ENCODE measurements at regions not wholly inside any gene's neighbourhood (a gene's known extent, or its start where the extent isn't known, plus 50 kb on each side); places are given as distances from the start of the nearest gene placed in this dataset.

DNA sequence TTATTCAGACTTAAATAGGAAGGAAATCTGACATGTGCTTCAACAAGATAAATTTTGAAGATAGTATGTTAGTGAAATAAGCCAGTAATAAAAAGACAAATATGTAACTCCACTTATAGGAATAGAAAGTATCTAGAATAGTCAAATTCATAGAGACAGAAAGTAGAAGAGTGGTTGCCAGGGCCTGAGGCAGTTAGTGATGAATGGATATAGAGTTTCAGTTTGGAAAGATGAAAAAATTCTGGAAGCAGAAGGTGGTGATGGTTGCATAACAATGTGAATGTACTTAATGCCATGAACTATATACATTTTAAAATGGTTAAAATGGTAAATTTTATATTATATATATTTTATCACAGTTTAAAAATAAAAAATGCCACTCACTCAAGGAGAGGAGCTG, 54.3 kb downstream of the HAND2 start:
- TF ChIP-seq, protein P1, sequence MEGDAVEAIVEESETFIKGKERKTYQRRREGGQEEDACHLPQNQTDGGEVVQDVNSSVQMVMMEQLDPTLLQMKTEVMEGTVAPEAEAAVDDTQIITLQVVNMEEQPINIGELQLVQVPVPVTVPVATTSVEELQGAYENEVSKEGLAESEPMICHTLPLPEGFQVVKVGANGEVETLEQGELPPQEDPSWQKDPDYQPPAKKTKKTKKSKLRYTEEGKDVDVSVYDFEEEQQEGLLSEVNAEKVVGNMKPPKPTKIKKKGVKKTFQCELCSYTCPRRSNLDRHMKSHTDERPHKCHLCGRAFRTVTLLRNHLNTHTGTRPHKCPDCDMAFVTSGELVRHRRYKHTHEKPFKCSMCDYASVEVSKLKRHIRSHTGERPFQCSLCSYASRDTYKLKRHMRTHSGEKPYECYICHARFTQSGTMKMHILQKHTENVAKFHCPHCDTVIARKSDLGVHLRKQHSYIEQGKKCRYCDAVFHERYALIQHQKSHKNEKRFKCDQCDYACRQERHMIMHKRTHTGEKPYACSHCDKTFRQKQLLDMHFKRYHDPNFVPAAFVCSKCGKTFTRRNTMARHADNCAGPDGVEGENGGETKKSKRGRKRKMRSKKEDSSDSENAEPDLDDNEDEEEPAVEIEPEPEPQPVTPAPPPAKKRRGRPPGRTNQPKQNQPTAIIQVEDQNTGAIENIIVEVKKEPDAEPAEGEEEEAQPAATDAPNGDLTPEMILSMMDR (conservative IDR thresholded peaks at IDR 0.05; ENCODE audit: low read length), result no peak
- no peak overlapping the region for H3K4me3 ChIP-seq (ENCODE audit: low read length)
- DNase-seq (ENCODE audit: low read depth), result no peak

DNA sequence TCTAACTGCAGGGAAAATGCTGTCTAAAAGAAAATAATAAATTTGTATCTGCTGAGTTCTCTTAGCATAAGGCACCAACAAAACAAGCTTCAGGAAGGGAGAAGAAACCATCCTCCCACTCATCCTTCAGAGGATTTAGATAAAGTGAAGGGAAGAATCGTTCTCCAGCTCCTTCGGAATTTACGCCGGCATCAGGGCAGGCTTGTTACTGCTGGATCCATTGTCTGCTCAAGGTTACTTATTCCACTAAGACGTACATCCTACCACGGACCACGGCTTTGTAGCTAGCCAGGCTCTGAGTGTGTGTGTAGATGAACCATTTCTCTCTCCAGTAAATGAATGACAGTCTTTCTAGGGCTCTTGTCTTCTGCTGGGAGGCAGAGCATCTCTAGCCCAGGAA, 60.4 kb downstream of the HAND2 start:
- H3K4me3 ChIP-seq (ENCODE audit: low read length), result no peak overlapping the region
- TF ChIP-seq, protein P1 (conservative IDR thresholded peaks at IDR 0.05; ENCODE audit: low read length), result no peak
- no peak for DNase-seq (ENCODE audit: low read depth)

DNA sequence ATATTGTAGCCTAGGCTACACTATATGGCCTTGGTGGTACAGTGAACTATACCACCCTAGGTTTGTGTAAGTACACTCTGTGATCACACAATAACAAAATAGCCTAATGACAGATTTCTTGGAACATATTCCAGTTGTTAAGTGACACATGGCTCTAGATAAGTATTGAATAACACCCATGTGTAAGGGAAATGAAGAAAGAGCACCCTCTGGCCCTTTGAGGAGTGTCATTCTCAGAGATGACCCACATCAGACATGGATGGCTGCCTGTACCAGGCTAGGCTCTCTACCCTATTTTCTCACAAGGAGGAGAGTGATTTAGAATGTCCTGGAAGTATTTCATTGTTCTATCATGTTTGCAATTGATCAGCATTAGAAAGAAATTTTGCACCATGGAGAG, 61.7 kb downstream of the HAND2 start:
- TF ChIP-seq, protein P1 (conservative IDR thresholded peaks at IDR 0.05; ENCODE audit: low read length), result no peak
- no peak overlapping the region for H3K4me3 ChIP-seq (ENCODE audit: low read length)

DNA sequence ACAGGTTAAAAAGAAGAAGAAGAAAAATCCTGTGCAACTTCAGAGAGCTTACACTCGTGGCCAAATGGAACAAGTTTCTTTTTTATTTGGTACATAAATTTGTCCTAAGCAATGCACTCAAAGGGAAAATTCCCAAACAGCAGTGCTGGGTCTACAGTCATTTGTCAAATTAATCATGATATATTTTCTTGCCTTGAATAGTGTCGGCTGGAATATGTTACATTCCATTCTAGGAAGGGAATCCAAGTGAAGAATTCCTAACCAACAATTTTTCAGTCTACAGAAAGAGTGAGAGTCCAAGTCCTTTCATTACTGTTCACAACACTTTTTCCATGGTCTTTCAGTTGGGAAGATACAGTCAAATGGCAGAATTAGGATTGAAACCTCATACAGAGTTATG, 63.9 kb downstream of the HAND2 start:
- peak; percentile 60 for DNase-seq (ENCODE audit: low read depth)
- H3K4me3 ChIP-seq (ENCODE audit: low read length), result no peak overlapping the region
- TF ChIP-seq, protein P1 (conservative IDR thresholded peaks at IDR 0.05; ENCODE audit: low read length), result no peak

More for the DNA sequence above, 61.7 kb downstream of the HAND2 start:
- no peak for DNase-seq (ENCODE audit: low read depth)

DNA sequence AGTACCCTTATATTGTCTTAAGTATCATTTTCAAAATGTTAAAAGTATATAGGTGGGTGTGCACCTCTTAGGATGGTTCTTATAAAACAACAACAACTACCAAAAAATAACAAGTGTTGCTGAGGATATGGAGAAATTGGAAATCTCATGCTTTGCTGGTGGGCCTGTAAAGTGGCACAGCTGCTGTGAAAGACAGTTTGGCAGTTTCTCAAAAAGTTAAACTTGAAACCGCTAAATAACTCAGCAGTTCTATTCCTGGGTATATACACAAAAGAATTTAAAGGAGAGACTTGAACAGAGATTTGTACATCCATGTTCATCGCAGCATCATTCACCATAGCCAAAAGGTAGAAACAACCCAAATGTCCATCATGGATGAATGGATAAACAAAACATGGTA, 65.5 kb downstream of the HAND2 start:
- no peak overlapping the region for H3K4me3 ChIP-seq (ENCODE audit: low read length)
- TF ChIP-seq, protein P1 (conservative IDR thresholded peaks at IDR 0.05; ENCODE audit: low read length), result no peak
- no peak for DNase-seq (ENCODE audit: low read depth)

DNA sequence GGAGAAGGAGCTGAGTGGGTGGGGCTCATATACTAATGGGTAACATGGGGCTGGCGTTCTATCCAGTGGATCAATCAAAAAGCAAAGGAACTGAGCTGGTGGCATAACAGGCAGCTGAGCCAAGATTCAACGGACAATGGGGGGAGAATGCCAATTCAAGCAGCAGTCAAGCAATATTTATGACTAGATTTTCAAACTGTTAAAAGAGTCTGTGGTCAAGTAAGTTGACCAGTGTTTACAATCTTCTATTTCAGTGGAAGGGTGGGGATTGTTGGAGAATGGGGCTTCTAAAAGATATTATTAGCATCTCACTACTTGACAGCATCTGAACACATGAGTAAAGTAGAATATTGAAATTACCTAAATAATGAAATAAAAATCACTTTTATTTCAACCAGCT, 64.9 kb upstream of the SCRG1 start:
- no peak for DNase-seq (ENCODE audit: low read depth)
- TF ChIP-seq, protein P1 (conservative IDR thresholded peaks at IDR 0.05; ENCODE audit: low read length), result no peak
- H3K4me3 ChIP-seq (ENCODE audit: low read length), result no peak overlapping the region

DNA sequence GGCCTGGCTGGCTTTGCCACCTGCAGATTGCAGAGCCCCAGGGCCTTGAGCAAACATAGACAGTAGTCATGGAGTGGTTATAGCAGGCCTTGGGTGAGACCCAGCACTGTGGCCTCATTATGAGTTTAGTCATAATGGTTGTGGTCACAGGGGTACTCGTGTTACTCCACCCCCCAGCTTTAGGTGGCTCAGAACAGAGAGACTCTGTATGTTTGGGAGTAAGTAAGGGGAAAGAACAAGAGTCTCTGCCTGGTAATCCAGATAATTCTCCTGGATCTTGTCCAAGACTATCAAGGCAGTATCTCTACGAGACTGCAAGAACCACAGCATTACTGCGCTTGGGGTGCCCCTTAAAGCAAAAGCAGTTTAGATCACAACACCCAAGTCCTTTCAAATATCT, 62.3 kb upstream of the SCRG1 start:
- DNase-seq (ENCODE audit: low read depth), result peak; percentile 30
- TF ChIP-seq, protein P1 (conservative IDR thresholded peaks at IDR 0.05; ENCODE audit: low read length), result no peak
- H3K4me3 ChIP-seq (ENCODE audit: low read length), result no peak overlapping the region
